ENCODE measurements at regions not wholly inside any gene's neighbourhood (a gene's known extent, or its start where the extent isn't known, plus 50 kb on each side); places are given as distances from the start of the nearest gene placed in this dataset.
"Not testable (repeated sequence)": the region's sequence is repeated elsewhere in the genome, so short reads cannot be mapped to it uniquely, and the experiment has no call there.

DNA sequence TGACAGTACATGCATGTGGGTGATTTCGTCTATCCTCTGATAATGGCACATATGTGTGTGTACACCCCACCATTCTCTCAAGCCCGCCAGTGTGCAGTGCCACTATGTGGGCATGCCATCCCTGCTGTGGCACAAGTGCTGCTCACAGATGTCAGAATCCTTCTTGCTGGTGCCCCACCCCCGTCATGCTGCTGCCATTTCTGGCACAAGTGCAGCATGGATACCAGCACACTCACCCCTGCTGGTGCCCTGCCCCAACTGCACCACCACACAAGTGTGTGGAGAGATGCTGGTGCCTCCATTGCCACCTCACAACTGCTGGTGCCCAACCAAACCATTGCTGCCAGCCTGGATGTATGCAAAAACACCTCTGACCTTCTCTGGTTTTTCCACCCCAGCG, 1133.8 kb downstream of the TECRL start:
- DNase-seq (ENCODE audit: low spot score): no peak

DNA sequence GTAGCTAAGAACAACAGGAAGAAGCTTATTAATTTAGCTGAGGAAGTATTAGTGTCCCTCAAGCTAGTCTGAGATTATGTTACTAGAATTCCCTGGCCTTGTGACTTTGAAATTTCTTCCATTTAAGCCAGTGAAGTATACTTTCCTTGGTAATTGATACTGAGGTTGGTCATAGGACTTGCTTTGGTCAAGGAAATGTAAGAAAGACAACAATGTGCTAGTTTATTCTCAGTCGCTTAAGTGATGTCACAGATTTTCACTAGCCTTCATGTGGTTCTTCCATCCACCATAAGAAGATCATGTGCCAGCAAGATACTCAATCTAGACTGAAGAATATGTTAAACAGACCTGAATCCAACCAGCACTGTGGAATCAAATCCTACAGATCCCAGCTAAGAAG, 1140.1 kb downstream of the TECRL start:
- DNase-seq (ENCODE audit: low spot score): no peak

DNA sequence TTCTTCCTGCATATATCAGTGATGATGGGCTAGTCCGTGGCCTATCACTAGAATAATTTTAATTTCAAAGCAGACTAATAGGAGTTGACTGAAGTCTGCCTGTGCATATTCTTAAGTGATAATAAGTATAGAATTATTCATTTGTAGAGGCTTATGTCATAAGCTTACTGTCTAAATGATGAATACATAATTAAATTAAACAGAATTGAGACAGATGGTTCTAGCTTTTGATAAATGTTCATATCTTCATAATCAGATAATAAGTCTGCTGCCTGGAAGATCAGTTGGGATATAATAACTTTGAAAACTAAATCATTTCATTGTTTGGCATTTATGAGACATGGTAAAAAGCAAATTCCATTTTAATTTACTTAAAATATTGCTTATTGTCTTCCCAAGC, 1175.6 kb downstream of the TECRL start:
- DNase-seq (ENCODE audit: low spot score): no peak

DNA sequence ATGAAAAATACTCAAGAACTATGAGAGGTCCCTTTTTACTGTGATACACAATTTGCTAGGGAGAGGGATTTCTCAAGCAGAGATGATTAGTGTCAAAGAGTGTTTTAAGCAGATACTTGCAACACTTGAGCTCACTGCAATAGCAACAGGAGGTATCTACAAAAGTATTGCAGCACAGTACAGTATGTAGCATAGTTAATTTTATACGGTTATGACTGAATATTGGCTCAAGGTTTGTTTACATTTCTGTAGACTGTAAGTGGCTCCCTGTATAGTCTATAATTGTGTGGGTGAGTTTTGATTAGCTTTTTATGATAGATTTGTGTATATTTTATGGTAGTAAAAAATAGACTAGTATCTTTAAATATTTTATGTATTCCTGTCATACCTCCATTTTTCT, 1177.2 kb downstream of the TECRL start:
- no peak for DNase-seq (ENCODE audit: low spot score)

DNA sequence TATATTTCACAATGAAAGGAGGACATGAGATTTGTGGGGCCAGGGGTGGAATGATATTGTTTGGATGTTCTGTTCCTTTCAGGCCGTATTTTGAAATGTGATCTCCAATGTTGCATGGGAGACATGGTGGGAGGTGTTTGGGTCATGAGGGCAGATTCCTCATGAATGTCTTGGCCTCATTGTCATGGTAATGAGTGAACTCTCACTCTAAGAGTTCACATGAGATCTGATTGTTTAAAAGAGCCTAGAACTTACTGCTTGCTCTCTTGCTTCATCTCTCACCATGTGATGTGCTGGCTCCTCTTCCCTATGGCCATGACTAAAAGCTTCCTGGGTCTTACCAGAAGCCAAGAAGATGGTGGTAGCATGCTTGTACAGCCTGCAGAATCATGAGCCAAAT, 1183.0 kb downstream of the TECRL start:
- no peak for DNase-seq (ENCODE audit: low spot score)

DNA sequence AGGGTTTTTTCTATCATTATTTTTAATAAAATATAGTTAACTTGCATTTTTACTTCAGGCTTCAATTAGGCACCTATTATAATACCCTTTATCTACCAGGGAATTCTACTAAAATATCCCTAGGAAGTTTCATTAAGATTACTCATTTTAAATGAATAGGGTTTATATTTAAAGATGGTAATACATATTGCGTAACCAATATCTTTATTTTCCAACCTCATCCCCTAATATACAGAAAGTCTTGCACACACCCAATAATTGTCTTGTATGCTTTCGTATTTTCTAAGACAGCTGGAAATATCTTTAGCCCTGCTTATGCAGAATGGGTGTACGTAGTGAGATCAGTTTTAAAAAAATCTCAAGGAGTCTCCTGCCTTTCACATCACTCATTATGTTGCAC, 1186.8 kb downstream of the TECRL start:
- no peak for DNase-seq (ENCODE audit: low spot score)

DNA sequence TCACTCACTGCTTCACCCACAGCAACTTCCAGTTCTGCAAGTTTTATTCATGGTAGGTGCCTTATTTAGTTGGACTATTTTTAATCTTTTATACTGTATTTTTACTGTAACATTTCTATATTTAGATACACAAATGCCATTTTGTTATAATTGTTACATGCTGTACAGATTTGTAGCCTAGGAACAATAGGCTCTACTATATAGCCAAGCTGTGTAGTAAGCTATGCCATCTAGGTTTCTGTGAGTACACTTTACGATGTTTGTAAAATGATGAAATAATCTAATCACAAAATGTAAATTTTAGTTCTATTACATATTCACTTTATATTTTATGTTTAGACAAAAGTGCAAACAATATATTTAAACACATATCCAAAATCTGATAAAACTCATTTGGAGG, 1187.8 kb downstream of the TECRL start:
- no peak for DNase-seq (ENCODE audit: low spot score)

DNA sequence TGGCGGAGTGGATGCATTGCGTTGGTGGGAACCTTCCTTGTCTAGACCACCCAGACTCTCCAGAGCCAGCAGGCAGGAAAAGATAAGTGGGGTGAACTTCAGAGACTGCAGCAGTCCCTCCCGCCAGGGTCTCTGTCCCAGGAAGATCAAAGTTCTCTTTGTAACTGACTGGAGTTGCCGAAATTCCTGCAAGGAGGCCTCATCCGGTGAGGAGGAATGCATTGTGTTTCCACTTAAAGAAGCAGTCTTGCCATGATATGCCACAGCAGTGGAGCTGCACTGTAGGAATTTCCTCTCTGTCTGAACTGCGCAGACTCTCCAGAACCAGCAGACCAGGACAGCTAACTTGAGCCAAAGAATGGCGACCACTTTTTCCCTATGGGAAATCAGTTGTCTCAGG, 1190.4 kb downstream of the TECRL start:
- DNase-seq (ENCODE audit: low spot score): no peak

DNA sequence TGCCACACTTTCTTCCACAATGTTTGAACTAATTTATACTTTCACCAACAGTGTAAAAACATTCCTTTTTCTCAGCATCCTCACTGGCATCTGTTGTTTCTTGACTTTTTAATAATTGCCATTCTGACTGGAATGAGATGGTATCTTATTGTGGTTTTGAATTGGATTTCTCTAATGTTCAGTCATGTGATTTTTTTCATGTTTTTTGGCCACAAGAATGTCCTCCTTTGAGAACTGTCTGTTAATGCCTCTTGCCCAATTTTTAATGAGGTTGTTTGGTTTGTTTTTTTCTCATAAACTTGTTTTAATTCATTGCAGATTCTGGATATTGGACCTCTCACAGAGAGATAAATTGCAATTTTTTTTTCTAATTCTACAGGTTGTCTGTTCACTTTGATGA, 1195.2 kb downstream of the TECRL start:
- no peak for DNase-seq (ENCODE audit: low spot score)

DNA sequence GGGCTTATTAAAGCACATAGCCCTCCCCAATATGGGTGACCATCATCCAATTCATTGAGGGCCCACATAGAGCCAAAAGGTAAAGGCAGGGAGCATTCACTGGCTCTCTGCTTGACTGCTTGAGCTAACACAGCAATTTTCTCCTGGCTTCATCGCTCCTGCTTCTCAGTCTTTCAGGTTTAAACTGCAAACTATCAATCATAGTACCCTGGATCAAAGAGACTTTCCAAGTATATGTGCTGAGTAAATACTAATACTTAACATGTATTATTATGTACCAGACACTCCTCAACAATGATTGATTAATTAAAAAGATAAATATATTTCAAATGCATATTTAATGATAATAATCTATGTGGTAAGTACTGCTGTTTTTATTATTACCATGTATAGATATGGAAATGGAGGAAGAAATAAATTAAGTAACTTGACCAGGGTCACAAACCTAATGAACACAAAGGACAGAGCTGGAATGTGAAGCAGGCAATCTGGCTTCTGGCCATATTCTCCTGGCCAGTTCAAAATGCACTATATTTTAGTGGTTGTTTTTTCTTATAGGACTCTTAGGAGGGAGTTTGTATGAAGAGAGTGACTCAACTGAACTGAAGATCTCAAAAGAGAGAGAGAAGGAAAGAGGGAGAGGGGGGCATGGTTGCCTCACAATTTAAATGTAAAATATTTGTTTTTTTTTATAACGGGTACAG, 1197.3 kb downstream of the TECRL start:
- DNase-seq (ENCODE audit: low spot score): no peak

DNA sequence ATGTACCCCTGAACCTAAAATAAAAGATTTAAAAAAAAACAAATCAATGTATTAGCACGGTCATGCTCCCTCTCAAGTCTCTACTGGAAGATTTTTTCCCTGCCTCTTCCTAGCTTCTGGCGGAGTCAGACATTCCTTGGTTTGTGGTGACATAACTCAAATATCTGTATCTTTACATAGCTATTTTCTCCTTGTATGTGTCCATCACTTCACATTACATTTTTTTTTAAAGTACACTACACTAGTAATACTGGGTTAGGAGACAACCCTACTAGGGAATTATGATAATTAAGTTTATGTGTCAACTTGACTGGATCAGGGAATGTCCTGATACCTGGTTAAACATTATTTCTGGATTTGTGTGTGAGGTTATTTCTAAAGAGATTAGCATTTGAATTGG, 1197.9 kb downstream of the TECRL start:
- DNase-seq (ENCODE audit: low spot score): no peak

DNA sequence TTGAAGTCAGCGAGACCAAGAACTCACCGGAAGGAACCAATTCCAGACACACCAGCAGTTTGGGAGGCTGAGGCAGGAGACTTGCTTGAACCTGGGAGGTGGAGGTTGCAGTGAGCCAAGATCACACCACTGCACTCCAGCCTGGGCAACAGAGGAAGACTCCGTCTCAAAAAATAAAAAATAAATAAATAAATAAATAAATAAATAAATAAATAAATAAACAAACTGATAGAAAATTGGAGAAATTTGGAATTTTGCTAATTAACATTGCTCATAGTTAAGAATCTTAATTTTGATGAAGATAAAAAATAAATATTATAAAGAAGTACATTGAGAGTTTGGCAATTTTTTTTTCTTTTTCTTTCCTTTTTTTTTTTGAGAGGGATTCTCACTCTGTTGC, 1216.2 kb downstream of the TECRL start:
- DNase-seq (ENCODE audit: low spot score): not testable (repeated sequence)

DNA sequence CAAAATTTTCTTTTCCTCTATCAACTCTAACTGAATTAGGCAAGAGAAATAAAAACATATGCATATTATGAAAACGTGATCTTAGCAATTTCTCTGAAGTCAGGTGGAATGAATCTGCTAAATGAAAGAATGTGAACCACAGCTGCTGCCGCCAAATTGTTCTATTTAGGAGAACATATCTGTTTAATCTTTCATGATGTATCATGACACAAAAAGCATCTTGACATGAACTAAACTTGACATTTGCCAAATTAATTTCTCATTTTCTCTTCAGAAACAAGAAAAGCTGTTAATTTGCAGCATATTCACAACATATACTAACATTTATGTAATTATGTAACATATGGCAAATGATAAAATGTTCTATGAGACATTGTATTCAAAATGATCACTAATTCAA, 1237.9 kb downstream of the TECRL start:
- no peak for DNase-seq (ENCODE audit: low spot score)

DNA sequence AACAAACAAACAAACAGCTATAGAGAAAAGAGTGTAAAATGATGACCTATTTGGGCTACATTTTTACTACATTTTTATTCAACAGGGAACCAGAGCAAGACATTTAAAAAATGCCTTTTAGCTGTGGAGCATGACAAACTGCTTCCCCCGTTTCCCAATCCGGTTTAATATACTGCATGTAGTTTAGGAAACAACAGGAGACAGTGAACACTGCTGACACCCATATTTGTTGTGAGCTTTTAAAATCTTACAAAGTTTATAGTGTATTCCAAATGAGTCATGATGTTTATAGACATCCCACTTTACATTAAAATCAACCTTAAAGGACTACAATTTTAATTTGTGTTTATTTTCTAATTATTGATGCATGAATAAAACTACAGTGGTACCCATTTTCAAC, 1238.3 kb downstream of the TECRL start:
- no peak for DNase-seq (ENCODE audit: low spot score)

DNA sequence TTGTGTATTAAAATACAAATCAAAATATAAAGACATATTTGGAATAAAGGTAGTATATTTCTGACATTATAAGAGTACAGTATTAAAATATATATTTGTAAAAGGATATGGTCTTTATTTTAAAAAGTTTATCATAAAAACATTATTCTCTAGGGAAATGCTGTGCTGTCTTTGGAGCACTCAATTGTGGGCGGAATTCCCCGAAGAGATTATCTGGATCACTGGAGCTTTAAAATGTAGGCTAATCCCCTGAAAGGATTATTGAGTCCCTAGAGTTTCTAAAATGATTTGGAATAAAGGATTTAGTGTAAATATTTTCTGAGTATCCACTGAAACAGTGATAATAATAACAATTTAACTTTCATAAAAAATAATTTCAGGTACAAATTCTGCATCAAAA, 1239.4 kb downstream of the TECRL start:
- DNase-seq (ENCODE audit: low spot score): no peak

DNA sequence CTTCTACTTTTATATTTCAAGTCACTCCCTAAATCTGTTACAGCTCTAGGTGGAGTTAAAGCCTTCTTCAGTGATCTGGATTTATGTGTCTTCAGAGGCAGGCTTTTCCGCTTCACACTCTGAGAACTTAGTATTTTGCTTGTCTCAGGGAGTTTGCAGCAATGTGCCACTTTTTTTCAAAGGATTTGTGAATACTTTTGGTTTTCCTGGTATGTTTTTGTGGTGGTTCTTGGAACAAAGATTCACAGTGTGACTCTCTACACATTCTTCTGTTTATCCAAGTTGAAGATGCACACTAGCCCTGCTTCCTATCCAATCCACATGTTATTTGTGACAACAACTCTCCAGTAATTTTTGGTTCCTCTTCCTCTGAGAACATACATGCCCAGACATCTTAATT, 1253.7 kb downstream of the TECRL start:
- DNase-seq (ENCODE audit: low spot score): no peak

DNA sequence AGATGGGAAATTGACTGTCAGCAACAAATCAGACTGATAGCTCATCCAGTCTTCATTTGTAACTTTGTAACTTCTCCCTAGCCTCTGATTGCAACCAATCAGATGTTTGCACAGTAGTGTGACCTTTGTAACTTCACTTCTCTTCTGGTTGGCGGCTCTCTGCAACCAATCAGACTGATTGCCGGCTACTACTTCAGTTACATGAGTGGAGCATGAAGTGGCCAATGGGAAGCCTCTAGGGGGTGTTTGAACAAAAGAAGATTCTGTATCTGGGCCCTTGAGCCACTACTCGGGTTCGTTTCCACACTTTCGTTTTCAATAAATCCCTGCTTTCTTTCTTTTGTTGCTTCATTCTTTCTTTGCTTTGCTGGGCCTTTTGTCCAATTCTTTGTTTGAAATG, 1285.8 kb downstream of the TECRL start:
- no peak for DNase-seq (ENCODE audit: low spot score)

DNA sequence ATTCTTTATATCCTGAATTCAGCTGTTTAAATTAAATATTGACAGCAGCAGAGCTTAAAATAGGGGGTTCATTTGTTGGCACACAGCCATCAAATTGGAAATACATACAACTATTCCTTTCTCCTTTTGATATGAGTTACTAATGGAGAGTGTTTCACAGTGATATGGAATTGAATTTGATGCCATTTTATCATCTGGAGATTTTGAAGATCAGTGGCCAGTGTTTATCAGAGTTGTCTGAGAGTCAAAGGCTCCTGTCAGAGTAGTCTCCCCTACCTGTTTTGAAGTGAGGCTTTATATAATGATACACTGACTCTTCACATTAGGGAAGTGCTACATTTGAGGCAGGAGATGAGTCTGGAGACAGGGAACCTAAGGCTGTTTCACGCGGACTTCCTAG, 1286.3 kb downstream of the TECRL start:
- no peak for DNase-seq (ENCODE audit: low spot score)

DNA sequence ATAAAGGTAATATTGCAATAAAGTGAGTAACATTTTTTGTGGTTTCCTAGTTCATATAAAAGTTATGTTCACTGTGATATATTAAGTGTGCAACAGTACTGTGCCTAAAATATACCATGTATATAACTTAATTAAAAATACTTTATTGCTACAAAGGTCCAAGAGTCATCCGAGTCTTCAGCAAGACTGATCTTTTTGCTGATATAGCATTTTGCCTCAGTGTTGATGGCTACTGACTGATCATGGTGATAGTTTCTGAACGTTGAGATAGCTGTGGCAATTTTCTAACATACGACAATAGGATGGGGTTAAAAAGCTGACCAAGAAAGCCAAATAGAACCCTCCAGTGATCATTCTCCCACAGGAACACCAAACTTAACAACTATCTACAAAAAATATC, 1302.7 kb downstream of the TECRL start:
- no peak for DNase-seq (ENCODE audit: low spot score)

DNA sequence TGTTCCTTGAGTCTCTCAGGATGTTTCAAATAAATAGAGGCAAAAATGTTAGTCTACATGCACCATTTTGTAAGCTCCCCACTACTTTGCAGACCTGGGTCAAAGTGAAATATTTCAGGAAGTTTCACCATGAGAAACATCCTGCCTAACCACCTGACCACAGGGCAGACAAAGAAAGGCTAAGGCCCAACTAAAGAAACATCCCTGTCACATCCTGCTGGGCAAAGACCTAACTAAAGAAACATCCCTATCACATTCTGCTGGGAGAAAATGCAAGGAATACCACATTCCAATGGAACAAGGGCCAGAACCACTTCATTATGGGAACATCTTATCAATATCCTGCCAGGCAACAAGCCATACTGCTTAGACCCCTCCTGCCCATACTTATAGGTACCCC, 1303.4 kb downstream of the TECRL start:
- DNase-seq (ENCODE audit: low spot score): no peak

DNA sequence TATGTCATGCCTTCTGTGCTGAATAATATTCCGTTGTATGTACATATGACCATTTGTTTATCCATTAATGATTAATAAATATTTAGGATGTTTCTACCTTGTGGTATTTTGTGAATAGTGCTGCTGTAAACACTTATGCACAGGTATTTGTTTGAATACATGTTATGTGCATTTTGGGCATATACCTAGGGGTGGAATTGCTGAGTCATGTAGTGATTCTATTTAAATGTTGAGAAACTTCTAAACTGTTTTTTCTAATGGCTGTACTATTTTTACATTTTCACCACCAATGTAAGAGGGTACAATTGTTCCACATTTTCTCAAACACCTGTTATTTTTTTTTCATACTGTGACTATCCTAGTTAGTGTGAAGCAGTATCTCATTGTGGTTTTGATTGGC, 1318.6 kb downstream of the TECRL start:
- DNase-seq (ENCODE audit: low spot score): no peak

DNA sequence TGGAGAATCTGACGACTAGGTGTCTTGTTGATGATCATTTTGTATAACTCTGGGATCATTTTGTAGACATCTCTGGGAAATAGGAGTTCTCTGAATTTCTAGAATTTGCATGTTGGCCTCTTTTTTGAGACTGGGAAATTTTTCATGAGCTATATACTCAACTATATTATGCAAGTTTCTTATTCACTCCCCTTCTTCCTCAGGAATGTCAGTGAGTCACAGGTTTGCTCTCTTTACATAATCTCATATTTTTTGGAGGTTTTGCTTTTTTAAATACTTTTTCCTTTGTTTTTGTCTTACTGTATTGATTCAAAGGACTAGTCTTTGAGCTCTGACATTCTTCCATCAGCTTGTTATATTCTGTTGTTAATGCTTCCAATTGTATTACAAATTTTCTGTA, 1324.2 kb downstream of the TECRL start:
- no peak for DNase-seq (ENCODE audit: low spot score)

DNA sequence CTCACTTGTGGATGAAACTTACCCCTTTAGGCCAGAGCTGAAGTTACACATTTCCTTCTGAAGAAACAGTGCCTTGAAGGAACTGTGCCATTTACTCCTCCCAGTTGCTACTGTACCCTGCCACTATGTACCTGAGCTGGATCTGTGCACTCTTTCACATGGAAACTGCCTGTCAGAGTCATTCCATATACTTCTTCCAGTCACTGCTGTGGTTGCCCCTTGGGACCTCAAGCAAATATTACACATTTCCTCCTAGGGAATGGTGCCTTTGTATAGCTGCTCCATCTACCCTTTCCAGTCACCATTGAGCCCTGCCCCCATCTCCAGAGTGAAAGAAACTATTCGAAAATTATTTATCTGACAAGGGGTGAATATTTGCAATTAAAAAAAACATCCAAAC, 1328.3 kb downstream of the TECRL start:
- DNase-seq (ENCODE audit: low spot score): no peak

DNA sequence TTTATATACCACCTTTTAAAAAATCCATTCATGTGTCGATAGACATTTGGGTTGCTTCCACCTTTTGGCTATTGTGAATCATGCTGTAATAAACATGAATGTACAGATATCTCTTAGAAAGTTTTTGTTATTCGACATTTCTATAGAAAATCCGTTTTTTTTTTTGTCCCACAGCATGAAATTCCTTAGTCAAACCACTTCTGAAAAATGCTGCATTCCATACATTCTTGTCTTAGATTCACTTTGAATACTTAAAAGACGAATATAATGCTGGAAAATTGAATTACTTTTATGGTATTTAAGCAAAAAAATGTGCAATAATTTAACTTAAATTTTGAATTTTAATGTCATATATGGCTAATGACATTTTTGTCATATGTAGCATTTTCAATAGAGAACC, 1345.5 kb downstream of the TECRL start:
- DNase-seq (ENCODE audit: low spot score): no peak

DNA sequence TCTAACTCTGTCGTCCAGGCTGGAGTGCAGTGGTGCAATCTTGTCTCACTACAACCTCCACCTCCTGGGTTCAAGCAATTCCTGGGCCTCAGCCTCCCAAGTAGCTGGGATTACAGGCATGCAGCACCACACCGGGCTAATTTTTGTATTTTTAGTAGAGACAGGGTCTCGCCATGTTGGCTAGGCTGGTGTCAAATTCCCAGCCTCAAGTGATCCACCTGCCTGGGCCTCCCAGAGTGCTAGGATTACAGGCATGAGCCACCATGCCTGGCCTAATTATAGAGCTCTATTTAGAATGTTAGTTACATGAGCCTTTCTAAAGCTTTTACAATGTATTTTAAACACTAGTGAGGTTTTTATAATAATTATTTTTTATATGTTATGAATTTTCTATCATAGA, 1346.4 kb downstream of the TECRL start:
- DNase-seq (ENCODE audit: low spot score): not testable (repeated sequence)
